BJ (cell line): ENCODE measurements at regions not wholly inside any gene's neighbourhood (a gene's known extent, or its start where the extent isn't known, plus 50 kb on each side); places are given as distances from the start of the nearest gene placed in this dataset.
A peak's percentile ranks its signal among the peaks of the same experiment; 100 is the strongest.
"Not testable (repeated sequence)": the region's sequence is repeated elsewhere in the genome, so short reads cannot be mapped to it uniquely, and the experiment has no call there.

ENCODE experiments used
- CTCF ChIA-PET: fragments of 350-600 bp; formaldehyde crosslinking; extraction: SDS; loops from one replicate; lab custom pipeline; 2021; ENCODE audit warnings: antibody characterized with exemption, inconsistent platforms; lab: Yijun Ruan, JAX
- POLR2A ChIA-PET: fragments of 300-600 bp; sonication (Branson Sonifier 250); formaldehyde crosslinking; extraction: SDS; loops from one replicate; lab custom pipeline; 2021; ENCODE audit warnings: antibody characterized with exemption; lab: Charles Lee
- DNase-seq: peaks from one replicate; pipeline ENCODE4 v3.0.0-alpha.2; 2011; ENCODE audit warnings: low read depth
- H3K27me3 ChIP-seq: 2 replicates; pipeline ENCODE4 v1.6.0; 2011; ENCODE audit warnings: low read length; ENCODE audit not compliant: control insufficient read depth, insufficient read depth
- H3K36me3 ChIP-seq: 2 replicates; pipeline ENCODE4 v1.5.1; 2011; ENCODE audit warnings: low read length; ENCODE audit not compliant: control insufficient read depth, insufficient read depth
- H3K4me3 ChIP-seq: 2 replicates; pipeline ENCODE4 v1.5.1; 2011; ENCODE audit warnings: low read depth, mild to moderate bottlenecking, control low read depth, low read length

GRCh38 chr7:128561116-128561722 is 84.7 kb downstream of the METTL2B start:
- DNase-seq, CTCF ChIA-PET: not testable (repeated sequence)

GRCh38 chr7:128562795-128563194 is 86.2 kb downstream of the METTL2B start:
- POLR2A ChIA-PET, DNase-seq, H3K27me3 ChIP-seq, H3K4me3 ChIP-seq, CTCF ChIA-PET, H3K36me3 ChIP-seq: not testable (repeated sequence)

More at GRCh38 chr7:128561116-128561722, 84.7 kb downstream of the METTL2B start:
- H3K4me3 ChIP-seq, H3K27me3 ChIP-seq, POLR2A ChIA-PET, H3K36me3 ChIP-seq: not testable (repeated sequence)

- CTCF ChIA-PET, H3K36me3 ChIP-seq, H3K4me3 ChIP-seq, DNase-seq, POLR2A ChIA-PET, H3K27me3 ChIP-seq: not testable (repeated sequence)
Observed at GRCh38 chr7:128564123-128564700, 87.7 kb downstream of the METTL2B start.

GRCh38 chr7:128564932-128565864 is 88.7 kb downstream of the METTL2B start:
- CTCF ChIA-PET, H3K36me3 ChIP-seq, H3K4me3 ChIP-seq, H3K27me3 ChIP-seq, DNase-seq, POLR2A ChIA-PET: not testable (repeated sequence)

- DNase-seq, H3K27me3 ChIP-seq, POLR2A ChIA-PET, H3K36me3 ChIP-seq, H3K4me3 ChIP-seq: not testable (repeated sequence)
- CTCF ChIA-PET, result interaction anchor here (0.6 kb wide), 1 partner anchor 19 kb away, joined by 3 read pairs; no protein-coding TSS in a partner anchor
Observed at GRCh38 chr7:128575277-128575676, 96.8 kb upstream of the GARIN1A start.

GRCh38 chr7:128576953-128577352 is 95.1 kb upstream of the GARIN1A start:
- CTCF ChIA-PET, H3K36me3 ChIP-seq, H3K27me3 ChIP-seq, DNase-seq, POLR2A ChIA-PET, H3K4me3 ChIP-seq: not testable (repeated sequence)

DNA sequence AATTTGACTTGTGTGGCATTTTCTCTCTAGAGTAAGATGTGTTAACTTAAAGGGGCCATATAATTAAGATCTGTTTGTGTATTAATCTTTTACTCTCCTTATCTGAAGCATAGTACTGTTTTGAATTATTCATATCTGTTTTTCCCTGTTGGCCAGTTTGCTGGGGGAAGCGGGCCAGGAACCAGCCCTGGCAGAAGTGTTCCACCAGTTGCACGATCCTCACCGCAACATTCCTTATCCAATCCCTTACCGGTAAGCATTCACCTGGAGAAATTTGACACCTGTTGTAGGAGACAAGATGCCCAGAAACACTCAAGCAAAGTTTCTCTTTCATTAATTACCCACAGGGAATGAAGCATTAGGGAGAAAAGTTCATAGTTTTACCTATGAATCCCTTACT is 92.2 kb upstream of the GARIN1A start:
- CTCF ChIA-PET, DNase-seq, H3K27me3 ChIP-seq, POLR2A ChIA-PET, H3K36me3 ChIP-seq, H3K4me3 ChIP-seq: not testable (repeated sequence)

GRCh38 chr7:128581100-128581499 is 91.0 kb upstream of the GARIN1A start:
- DNase-seq, result peak; percentile 5
- CTCF ChIA-PET, POLR2A ChIA-PET, H3K36me3 ChIP-seq, H3K27me3 ChIP-seq, H3K4me3 ChIP-seq: not testable (repeated sequence)

DNA sequence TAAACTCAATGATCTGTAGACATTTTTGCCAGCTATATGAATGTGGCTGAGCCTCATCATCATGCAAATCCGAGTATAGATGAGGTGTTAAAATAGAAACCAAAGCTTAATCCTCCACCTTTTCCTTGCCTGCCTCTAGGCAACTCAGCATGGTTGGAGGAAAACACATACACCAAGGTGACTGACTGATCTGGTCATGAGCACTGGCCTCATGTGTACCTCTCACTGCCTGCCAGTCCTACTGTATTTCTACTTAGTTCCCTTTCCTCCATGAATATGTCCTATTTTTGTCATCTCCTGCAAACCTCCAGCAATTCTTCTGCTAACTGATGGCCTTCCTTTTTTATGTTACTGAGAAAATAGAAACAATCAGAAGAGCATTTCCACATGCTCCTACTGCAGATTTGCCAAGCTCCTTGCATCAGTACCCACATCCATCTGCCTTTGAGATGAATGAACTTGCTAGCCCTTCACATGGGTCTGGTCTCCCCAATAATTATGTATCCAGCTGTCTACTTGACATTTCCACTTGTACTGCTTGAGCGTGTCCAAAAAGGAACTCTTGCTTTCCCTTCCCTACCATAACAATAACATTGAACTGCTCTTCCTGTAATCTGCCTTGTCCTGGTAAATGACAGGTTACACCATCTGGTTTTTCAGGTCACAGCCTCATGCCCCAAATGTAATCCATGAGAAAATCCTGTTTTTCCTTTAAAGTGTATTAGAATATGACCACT is 90.1 kb upstream of the GARIN1A start:
- DNase-seq, POLR2A ChIA-PET, H3K36me3 ChIP-seq, CTCF ChIA-PET, H3K27me3 ChIP-seq, H3K4me3 ChIP-seq: not testable (repeated sequence)

- H3K36me3 ChIP-seq, CTCF ChIA-PET, POLR2A ChIA-PET, DNase-seq, H3K27me3 ChIP-seq, H3K4me3 ChIP-seq: not testable (repeated sequence)
Observed at GRCh38 chr7:128586715-128587114, 85.4 kb upstream of the GARIN1A start.
